DOHH2 (cell line): ENCODE measurements at regions not wholly inside any gene's neighbourhood (a gene's known extent, or its start where the extent isn't known, plus 50 kb on each side); places are given as distances from the start of the nearest gene placed in this dataset.

Experiments
- H3F3A ChIP-seq: fragments of 200-600 bp; sonication (generic), shearing (Covaris generic); 2 replicates; pipeline ENCODE4 v1.6.0; 2016; ENCODE audit warnings: antibody characterized with exemption, mild to moderate bottlenecking; ENCODE audit not compliant: control insufficient read depth, insufficient read depth
- H3K27ac ChIP-seq: fragments of 200-600 bp; sonication (generic); 2 replicates; pipeline ENCODE4 v1.5.1; 2014; ENCODE audit warnings: low read depth, mild to moderate bottlenecking, low read length, moderate library complexity
- H3K27me3 ChIP-seq: fragments of 200-600 bp; sonication (generic); 2 replicates; pipeline ENCODE4 v1.6.1; 2014; ENCODE audit warnings: mild to moderate bottlenecking, low read length, mixed read lengths; ENCODE audit not compliant: control insufficient read depth
- H3K36me3 ChIP-seq: fragments of 200-600 bp; sonication (generic); 2 replicates; pipeline ENCODE4 v1.6.1; 2014; ENCODE audit warnings: mild to moderate bottlenecking, low read length, moderate library complexity, mixed read lengths; ENCODE audit not compliant: control insufficient read depth
- H3K4me1 ChIP-seq: fragments of 200-600 bp; sonication (generic); 2 replicates; pipeline ENCODE4 v1.6.1; 2014; ENCODE audit warnings: mild to moderate bottlenecking, low read length, mixed read lengths; ENCODE audit not compliant: control insufficient read depth
- H3K4me2 ChIP-seq: fragments of 200-600 bp; sonication (generic); 2 replicates; pipeline ENCODE4 v1.6.0; 2014; ENCODE audit warnings: mild to moderate bottlenecking, low read length, moderate library complexity
- H3K4me3 ChIP-seq: fragments of 200-600 bp; sonication (generic); 2 replicates; pipeline ENCODE4 v1.5.1; 2014; ENCODE audit warnings: mild to moderate bottlenecking, low read length, mixed read lengths
- H3K79me2 ChIP-seq: fragments of 200-600 bp; sonication (generic); 2 replicates; pipeline ENCODE4 v1.6.1; 2014; ENCODE audit warnings: mild to moderate bottlenecking, low read length, mixed read lengths; ENCODE audit not compliant: control insufficient read depth
- H3K9me2 ChIP-seq: fragments of 200-600 bp; sonication (generic); replicated peaks from 2 replicates; pipeline ENCODE4 v1.6.1; 2014; ENCODE audit warnings: mild to moderate bottlenecking, low read length, mixed read lengths; ENCODE audit not compliant: control insufficient read depth
- H3K9me3 ChIP-seq: fragments of 200-600 bp; sonication (generic); 2 replicates; pipeline ENCODE4 v1.6.1; 2014; ENCODE audit warnings: antibody characterized with exemption, low read length, mixed read lengths; ENCODE audit not compliant: control insufficient read depth, insufficient read depth
- H4K20me1 ChIP-seq: fragments of 200-600 bp; sonication (generic); 2 replicates; pipeline ENCODE4 v1.6.0; 2014; ENCODE audit warnings: low read depth, mild to moderate bottlenecking, antibody characterized with exemption, low read length, moderate library complexity; ENCODE audit not compliant: control insufficient read depth, insufficient read depth
- CTCF ChIP-seq: fragments of 200-600 bp; sonication (generic); IDR thresholded peaks from one replicate; pipeline ENCODE4 v1.5.1; 2014; ENCODE audit warnings: antibody characterized with exemption, mild to moderate bottlenecking, low read depth, low read length; ENCODE audit not compliant: poor library complexity, severe bottlenecking
- EZH2phosphoT487 ChIP-seq: fragments of 200-600 bp; sonication (generic); IDR thresholded peaks from 2 replicates; pipeline ENCODE4 v1.6.1; 2017; ENCODE audit warnings: borderline replicate concordance, mild to moderate bottlenecking, antibody characterized with exemption, low read length, moderate library complexity, mixed read lengths

- H3K9me2 ChIP-seq: no peaks in the 10 kb centered on the region
- no peaks in the 10 kb centered on the region for H4K20me1 ChIP-seq
- no peak overlapping the region for H3K27ac ChIP-seq
- H3K36me3 ChIP-seq: no peaks in the 10 kb centered on the region
- TF ChIP-seq EZH2phosphoT487: no peak
- TF ChIP-seq CTCF: no peak
- no peaks in the 10 kb centered on the region for H3F3A ChIP-seq
- no peaks in the 10 kb centered on the region for H3K79me2 ChIP-seq
- no peak overlapping the region for H3K4me3 ChIP-seq
- no peaks in the 10 kb centered on the region; the same call in 1 of the 2 replicates for H3K27me3 ChIP-seq
- H3K4me1 ChIP-seq: peaks cover 5% of the 10 kb centered on the region
- H3K4me2 ChIP-seq: no peak overlapping the region
- no peaks in the 10 kb centered on the region for H3K9me3 ChIP-seq
Measured at GRCh38 chr3:56884387-56884786, 82.6 kb upstream of the ARHGEF3 start.

GRCh38 chr3:56883828-56884227 lies 82.1 kb upstream of the ARHGEF3 start:
- Histone ChIP-seq H3K9me3 (no peaks in the 10 kb centered on the region), H3K36me3 (no peaks in the 10 kb centered on the region), H3F3A (no peaks in the 10 kb centered on the region), H3K4me2 (no peak overlapping the region), H3K27ac (no peak overlapping the region), H4K20me1 (no peaks in the 10 kb centered on the region), H3K79me2 (no peaks in the 10 kb centered on the region), H3K27me3 (no peaks in the 10 kb centered on the region; the same call in 1 of the 2 replicates), H3K9me2 (no peaks in the 10 kb centered on the region), H3K4me1 (peaks cover 5% of the 10 kb centered on the region), H3K4me3 (no peak overlapping the region)
- TF ChIP-seq EZH2phosphoT487 (no peak), CTCF (no peak)

GRCh38 chr3:56882896-56883295 lies 81.1 kb upstream of the ARHGEF3 start:
- Histone ChIP-seq H3K4me2 (no peak overlapping the region), H3F3A (no peaks in the 10 kb centered on the region), H3K79me2 (no peaks in the 10 kb centered on the region), H3K4me1 (peaks cover 5% of the 10 kb centered on the region), H3K4me3 (no peak overlapping the region), H3K27me3 (no peaks in the 10 kb centered on the region; the same call in 1 of the 2 replicates), H3K27ac (no peak overlapping the region), H4K20me1 (no peaks in the 10 kb centered on the region), H3K36me3 (no peaks in the 10 kb centered on the region), H3K9me2 (no peaks in the 10 kb centered on the region), H3K9me3 (no peaks in the 10 kb centered on the region)
- TF ChIP-seq CTCF (no peak), EZH2phosphoT487 (no peak)

GRCh38 chr3:56881841-56882240 lies 80.1 kb upstream of the ARHGEF3 start:
- Histone ChIP-seq H3K9me2 (no peaks in the 10 kb centered on the region), H4K20me1 (no peaks in the 10 kb centered on the region), H3K36me3 (no peaks in the 10 kb centered on the region), H3K27me3 (no peaks in the 10 kb centered on the region; the same call in 1 of the 2 replicates), H3K79me2 (no peaks in the 10 kb centered on the region), H3K27ac (no peak overlapping the region), H3K4me3 (no peak overlapping the region), H3F3A (no peaks in the 10 kb centered on the region), H3K9me3 (no peaks in the 10 kb centered on the region), H3K4me1 (no peaks in the 10 kb centered on the region), H3K4me2 (no peak overlapping the region)
- TF ChIP-seq EZH2phosphoT487: no peak
- TF ChIP-seq CTCF: no peak
